SK-N-DZ (cell line): ENCODE measurements at regions not wholly inside any gene's neighbourhood (a gene's known extent, or its start where the extent isn't known, plus 50 kb on each side); places are given as distances from the start of the nearest gene placed in this dataset.

Experiments used
- DNase-seq: peaks from one replicate; pipeline ENCODE4 v3.0.0-alpha.2; 2015; ENCODE audit warnings: low spot score

DNA sequence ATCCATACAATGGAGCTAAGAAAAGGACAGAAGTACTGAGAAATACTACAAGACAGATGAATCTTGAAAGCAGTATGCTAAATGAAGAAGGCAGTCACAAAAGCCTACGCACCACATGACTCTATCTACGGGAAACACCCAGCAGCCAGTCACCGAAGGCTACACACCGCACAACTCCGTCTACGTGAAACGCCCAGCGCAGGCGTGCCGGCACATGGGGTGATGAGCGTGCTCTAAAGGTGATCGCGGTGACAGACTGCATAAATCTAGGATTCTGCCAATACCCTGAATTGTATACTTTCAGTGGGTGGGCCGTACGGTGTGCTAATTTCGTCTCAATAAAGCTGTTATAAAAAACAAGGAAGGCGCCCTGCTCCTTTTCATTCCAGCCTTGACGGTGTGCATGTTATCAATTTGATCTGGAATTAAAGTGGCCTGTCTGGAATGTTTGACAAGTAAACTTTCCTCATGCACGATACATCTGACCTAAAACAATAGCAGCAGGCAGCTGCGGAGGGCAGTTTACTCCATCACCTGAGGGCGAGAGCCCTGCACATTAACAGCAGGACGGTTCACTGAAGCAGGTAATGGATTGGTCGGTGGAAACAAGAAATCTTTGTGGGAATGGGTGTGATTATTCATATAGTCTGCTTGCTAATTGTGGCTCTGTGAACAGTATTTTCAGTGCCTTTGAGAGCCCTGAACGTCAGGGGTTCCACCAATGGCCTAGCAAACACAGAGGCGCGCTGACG lies 86.2 kb upstream of the SALL3 start:
- no peak for DNase-seq

GRCh38 chr18:78894033-78894305 lies 85.6 kb upstream of the SALL3 start:
- DNase-seq = no peak

DNA sequence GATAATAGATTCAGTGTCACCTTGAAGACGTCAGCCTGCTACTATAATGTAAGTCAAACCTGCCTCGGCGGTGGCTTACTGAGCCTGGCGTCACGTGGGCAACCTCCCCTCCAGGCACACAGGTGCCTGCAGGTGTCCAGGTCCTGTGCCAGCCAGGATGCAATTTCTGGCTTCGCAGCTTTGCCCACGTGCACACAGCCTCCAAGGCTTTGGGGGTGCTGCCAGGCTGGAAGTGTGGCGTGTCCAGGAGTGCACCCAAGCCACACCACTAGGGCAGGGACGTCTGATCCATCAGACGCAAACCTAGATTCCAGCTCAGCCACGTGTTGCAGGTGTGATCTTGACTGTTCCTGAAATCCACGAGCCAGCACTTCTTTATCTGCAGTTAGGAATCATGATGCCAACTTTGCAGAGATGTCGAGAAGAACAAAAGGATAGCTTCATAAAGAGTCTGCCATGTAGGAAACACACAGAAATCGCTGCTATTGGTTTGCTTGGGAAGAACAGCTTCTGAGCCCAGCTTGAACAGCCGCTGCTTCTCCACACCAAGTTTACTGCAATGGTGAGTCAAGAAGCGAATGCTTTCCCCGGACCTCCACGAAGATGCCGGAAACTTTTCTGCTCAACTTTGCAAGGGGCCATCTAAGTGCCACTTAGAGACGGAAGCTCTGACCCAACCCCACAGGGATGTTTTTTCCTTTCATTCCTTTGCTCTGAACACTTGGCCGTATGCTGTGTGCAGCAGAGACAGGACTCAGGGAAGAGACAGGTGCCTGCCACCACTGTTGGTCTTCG lies 84.2 kb upstream of the SALL3 start:
- DNase-seq = no peak

DNA sequence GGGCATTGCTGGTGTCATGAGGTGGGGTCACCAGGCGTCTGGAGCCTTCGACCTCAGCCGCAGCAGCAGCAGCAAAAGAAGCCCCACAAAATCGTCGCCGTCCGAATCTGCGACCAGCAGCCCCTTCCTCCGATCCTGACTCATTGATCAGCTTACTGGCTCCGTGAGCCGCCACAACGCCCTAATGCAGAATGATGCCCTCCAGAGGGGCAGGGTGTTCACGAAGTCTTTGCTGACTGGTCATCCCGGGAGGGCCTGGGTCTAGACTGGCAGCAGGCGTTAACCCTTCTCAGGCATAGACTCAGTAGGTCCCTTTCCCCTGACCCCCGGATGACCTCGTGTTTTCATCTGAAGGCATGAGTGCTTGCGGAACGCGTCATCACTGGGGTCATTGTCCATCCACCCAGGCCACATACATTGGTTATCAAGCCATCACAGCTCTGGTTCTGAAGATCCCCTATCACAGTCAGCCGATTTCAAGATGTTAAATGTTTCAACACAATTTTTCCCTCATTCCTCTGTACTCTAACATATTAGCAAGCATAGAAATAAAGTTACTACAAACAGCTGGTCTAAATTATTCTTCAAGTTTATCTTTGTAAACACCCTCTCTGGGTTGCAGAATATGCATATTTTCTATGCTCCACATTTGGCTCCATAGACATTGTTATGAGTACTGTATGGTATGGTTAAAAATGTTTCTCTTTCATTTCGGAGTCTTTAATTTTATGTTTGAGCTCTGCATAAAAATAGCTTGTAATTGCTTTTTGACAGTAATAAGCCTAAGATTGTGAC lies 83.3 kb upstream of the SALL3 start:
- no peak for DNase-seq

DNA sequence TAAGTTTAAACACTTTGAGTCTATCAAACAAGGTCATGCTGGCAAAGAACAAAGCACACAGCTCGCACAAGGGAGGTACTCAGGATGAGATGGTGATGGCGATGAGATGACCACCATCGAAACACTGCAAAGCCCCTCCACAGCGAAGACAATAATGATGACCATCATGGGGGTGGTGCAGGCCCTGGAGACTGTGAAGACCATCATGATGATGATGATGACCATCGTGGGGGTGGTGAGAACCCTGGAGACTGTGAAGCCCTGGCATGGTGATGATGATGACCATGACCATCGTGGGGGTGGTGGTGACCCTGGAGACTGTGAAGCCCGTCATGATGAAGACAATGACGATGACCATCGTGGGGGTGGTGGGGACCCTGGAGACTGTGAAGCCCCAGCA lies 81.6 kb upstream of the SALL3 start:
- DNase-seq = no peak

GRCh38 chr18:78898635-78899034 lies 81.0 kb upstream of the SALL3 start:
- DNase-seq = no peak

- no peak for DNase-seq
These were observed 80.4 kb upstream of the SALL3 start for GRCh38 chr18:78899241-78899640.

- DNase-seq = no peak
These were observed 78.4 kb upstream of the SALL3 start for GRCh38 chr18:78900938-78901909.

GRCh38 chr18:78901923-78902794 lies 77.5 kb upstream of the SALL3 start:
- DNase-seq = no peak

GRCh38 chr18:78902795-78903435 lies 76.7 kb upstream of the SALL3 start:
- DNase-seq = no peak

DNA sequence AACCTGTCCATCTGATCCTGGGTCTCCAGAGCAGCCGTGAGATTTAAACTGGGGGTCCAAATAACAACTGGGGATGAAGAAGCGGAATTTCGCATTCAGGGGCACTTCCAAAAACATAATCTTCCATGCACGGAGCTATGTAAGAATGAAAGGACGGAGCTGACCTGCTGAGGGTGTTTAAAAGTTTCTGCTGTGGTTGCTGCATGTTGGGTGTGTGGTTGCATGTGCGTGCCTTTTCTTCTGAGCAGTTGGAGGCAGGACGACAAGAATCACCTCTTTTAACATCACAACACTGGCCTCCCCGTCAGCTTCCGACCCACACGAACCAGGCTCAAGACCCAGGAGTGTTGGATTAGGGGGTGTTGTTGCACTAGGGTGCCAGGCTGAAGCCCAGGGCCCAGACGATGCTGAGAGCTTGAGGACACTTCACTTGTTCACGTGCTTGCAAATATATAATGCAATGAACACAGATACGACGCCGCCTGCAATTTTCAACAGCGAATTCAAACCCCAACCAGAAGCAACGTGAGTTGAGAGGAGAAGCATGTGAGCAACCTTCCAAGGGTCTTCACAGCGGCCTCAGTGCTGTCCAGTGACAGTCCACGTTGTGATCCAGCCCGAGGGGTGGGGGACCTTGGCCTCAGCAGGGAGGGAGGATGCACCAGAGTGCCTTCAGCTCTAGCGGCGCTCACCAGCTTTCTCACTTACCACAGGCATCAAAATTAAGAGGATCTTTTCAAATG lies 76.0 kb upstream of the SALL3 start:
- no peak for DNase-seq

DNA sequence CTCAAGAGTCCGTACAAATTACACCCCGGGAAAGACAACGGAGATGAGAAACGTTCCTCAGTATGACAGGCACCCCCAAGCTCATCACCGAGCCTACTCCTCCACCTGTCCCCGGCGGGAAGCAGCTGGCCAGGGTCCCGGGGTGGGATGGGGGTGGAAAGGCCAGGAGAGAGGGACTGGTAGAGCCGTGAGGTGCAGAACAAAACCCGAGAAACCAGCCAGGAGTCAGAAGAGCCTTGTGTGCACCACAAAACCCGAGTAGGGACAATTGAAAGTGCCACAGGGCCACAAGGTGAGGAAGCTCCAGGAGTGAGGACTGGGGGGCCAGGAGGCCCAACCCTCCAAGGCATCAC lies 75.5 kb upstream of the SALL3 start:
- no peak for DNase-seq

DNA sequence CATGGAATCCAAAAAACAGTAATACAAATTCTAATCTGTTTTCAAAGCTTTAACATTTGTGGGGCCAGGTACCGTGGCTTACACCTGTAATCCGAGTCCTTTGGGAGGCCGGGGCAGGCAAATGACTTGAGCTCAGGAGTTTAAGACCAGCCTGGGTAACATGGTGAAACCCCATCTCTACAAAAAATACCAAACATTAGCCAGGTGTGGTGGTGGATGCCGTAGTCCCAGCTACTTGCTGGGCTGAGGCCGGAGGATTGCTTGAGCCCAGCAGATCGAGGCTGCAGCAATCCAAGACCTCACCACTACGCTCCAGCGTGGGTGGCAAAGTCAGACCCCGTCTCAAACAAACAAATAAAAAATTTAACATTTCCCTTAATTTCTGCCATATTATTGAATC lies 74.3 kb upstream of the SALL3 start:
- DNase-seq = no peak

DNA sequence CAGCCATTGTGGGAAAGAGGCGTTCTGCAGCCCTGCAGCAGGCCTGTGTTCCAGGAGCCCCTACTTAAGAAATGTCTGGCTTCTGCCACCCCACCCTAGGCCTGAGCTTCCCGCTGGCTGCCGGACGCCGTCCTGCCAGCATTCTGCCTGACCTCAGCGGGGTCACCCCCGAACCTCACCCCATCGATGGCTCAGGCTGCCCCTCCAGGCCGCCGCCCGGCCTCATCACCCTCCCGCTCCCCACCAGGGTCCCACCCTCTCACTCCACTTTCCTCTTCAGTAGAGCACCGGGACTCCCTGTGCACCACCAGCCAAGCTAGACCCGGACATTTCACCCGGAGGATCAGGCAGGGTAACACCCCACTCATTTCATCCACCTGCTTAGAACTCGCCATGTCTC lies 73.6 kb upstream of the SALL3 start:
- DNase-seq = no peak

GRCh38 chr18:78908462-78909260 lies 71.0 kb upstream of the SALL3 start:
- no peak for DNase-seq

DNA sequence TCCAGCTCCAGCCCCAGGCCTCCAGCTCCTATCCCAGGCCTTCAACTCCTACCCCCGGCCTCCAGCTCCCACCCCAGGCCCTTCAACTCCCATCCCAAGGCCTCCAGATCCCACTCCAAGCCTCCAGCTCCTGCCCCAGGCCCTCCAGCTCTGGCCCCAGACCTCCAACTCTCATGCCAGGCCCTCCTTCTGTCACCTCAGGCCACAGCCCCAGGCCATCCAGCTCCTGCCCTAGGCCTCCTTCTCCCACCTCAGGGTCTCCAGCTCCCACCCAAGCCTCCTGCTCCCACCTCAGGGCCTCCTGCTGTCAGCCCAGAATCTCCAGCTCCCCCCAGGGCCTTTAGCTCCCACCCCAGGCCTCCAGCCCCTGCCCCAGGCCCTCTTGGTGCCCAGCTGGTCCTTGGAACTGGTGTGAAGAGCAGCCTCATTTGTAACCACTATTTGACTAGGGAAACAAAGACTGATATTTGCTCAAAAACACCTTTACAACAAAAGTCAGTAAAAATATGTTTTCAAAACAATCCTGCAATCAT lies 67.8 kb upstream of the SALL3 start:
- no peak for DNase-seq

DNA sequence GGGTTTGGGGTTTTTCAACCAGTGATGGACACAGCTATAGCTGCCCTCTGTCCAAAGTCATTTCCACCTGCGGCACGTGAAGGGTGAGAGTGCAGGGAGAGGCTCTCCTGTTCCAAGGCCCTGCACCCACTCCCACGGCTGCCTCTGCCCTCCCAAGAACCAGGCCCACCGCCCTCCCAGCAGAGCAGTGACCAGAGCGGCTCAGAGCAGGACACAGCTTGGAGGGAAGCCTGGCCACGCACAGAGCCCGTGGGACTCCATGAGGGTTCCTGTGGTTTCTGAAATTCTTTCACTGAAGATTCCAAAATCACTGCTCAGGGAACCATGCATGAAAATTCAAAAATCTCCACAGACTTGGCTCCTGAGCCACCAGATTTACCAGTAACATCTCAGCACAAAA lies 67.3 kb upstream of the SALL3 start:
- no peak for DNase-seq

- no peak for DNase-seq
These were observed 66.8 kb upstream of the SALL3 start for GRCh38 chr18:78912844-78913243.
